HCT116 (cell line): ENCODE measurements at regions not wholly inside any gene's neighbourhood (a gene's known extent, or its start where the extent isn't known, plus 50 kb on each side); places are given as distances from the start of the nearest gene placed in this dataset.

Source experiments
- ATAC-seq: fragments of 200-7000 bp; cut with Tn5 transposase; 2 replicates; pipeline ENCODE4 v1.9.1; 2020; ENCODE audit warnings: mild to moderate bottlenecking, moderate library complexity
- BruUV-seq: library from RNA; stranded (reverse); fragments of 400-500 nt; replicated peaks from 2 replicates; lab custom pipeline; 2021; lab: Mats Ljungman, UMichigan
- CTCF ChIA-PET: fragments of 300-600 bp; sonication (Branson Sonifier 250); formaldehyde crosslinking; loops from one replicate; lab custom pipeline; 2021; ENCODE audit warnings: antibody characterized with exemption; lab: Charles Lee
- POLR2A ChIA-PET: fragments of 300-600, 350-600 bp; sonication (Branson Sonifier 250); formaldehyde crosslinking; loops from one replicate; lab custom pipeline; 2021; ENCODE audit warnings: antibody characterized with exemption; lab: Charles Lee
- RAD21 ChIA-PET, 2 experiments: fragments of 300-600 bp; sonication (Branson Sonifier 250); formaldehyde crosslinking; loops; one replicate each; lab custom pipeline; 2023; ENCODE audit warnings: low total read pairs in 2 of 2; ENCODE audit not compliant: uncharacterized antibody in 2 of 2, unreplicated experiment in 2 of 2, low non-redundant PET in 1 of 2; lab: Charles Lee
- DNase-seq: peaks from one replicate; pipeline ENCODE4 v3.0.0-alpha.2; 2010; ENCODE audit warnings: low read depth, low spot score
- H2AFZ ChIP-seq: fragments of 200-600 bp; shearing (Covaris generic), sonication (generic); 2 replicates; pipeline ENCODE4 v1.6.1; 2017; ENCODE audit warnings: low read depth, mixed run types, mixed read lengths, antibody characterized with exemption, low read length; ENCODE audit not compliant: poor library complexity, severe bottlenecking
- H3K27ac ChIP-seq: 2 replicates; pipeline ENCODE4 v1.5.1; 2012; ENCODE audit warnings: low read depth, low read length
- H3K27me3 ChIP-seq: fragments of 200-600 bp; sonication (generic); 2 replicates; pipeline ENCODE4 v1.6.1; 2016; ENCODE audit warnings: mixed run types, low read length, mixed read lengths; ENCODE audit not compliant: insufficient read depth
- H3K36me3 ChIP-seq, 2 experiments: fragments of 200-500 bp in 1 of 2; fragments of 200-600 bp in 1 of 2; sonication (Bioruptor generic) in 1 of 2; sonication (generic) in 1 of 2; 2 replicates each; pipeline versions ENCODE4 v1.5.1 to v1.6.1; 2014 to 2016; ENCODE audit warnings: low read length in 2 of 2, inconsistent platforms in 1 of 2, mixed read lengths in 1 of 2, mixed run types in 1 of 2; ENCODE audit not compliant: insufficient read depth in 2 of 2, control insufficient read depth in 1 of 2
- H3K4me1 ChIP-seq, 2 experiments: fragments of 200-600 bp in 1 of 2; sonication (generic) in 1 of 2; 2 replicates each; pipeline versions ENCODE4 v1.5.1 to v1.6.1; 2012 to 2017; ENCODE audit warnings: low read length in 2 of 2, inconsistent platforms in 1 of 2, mild to moderate bottlenecking in 1 of 2, mixed read lengths in 1 of 2, mixed run types in 1 of 2, moderate library complexity in 1 of 2; ENCODE audit not compliant: insufficient read depth in 2 of 2, control insufficient read depth in 1 of 2
- H3K4me2 ChIP-seq: fragments of 200-600 bp; sonication (generic); 2 replicates; pipeline ENCODE4 v1.6.1; 2017; ENCODE audit warnings: mixed run types, low read length, mixed read lengths
- H3K4me3 ChIP-seq, 2 experiments: fragments of 200-600 bp in 1 of 2; sonication (generic) in 1 of 2; replicated peaks in 1 of 2; 2 replicates each; pipeline ENCODE4 v1.5.1; 2011 to 2016; ENCODE audit warnings: low read length in 2 of 2, control low read depth in 1 of 2, low read depth in 1 of 2, mild to moderate bottlenecking in 1 of 2, mixed read lengths in 1 of 2, mixed run types in 1 of 2
- H3K79me2 ChIP-seq: fragments of 200-600 bp; sonication (generic); 2 replicates; pipeline ENCODE4 v1.6.1; 2017; ENCODE audit warnings: mild to moderate bottlenecking, mixed run types, low read length, moderate library complexity, mixed read lengths; ENCODE audit not compliant: insufficient read depth
- H3K9ac ChIP-seq: fragments of 200-600 bp; sonication (generic); 2 replicates; pipeline ENCODE4 v1.6.1; 2016; ENCODE audit warnings: low read length, mixed read lengths
- H3K9me2 ChIP-seq: fragments of 200-600 bp; sonication (generic), shearing (Covaris generic); 2 replicates; pipeline ENCODE4 v1.6.1; 2017; ENCODE audit warnings: mixed run types, mild to moderate bottlenecking, moderate library complexity; ENCODE audit not compliant: insufficient read depth
- H3K9me3 ChIP-seq, 2 experiments: fragments of 200-500 bp in 1 of 2; fragments of 200-600 bp in 1 of 2; sonication (Bioruptor generic) in 1 of 2; sonication (generic) in 1 of 2; 2 replicates each; pipeline ENCODE4 v1.6.1; 2014 to 2017; ENCODE audit warnings: low read length in 2 of 2, mixed read lengths in 2 of 2, inconsistent platforms in 1 of 2, low read depth in 1 of 2, mild to moderate bottlenecking in 1 of 2, mixed run types in 1 of 2, moderate library complexity in 1 of 2; ENCODE audit not compliant: control insufficient read depth in 1 of 2, insufficient read depth in 1 of 2
- H4K20me1 ChIP-seq: fragments of 200-600 bp; sonication (generic), shearing (Covaris generic); 2 replicates; pipeline ENCODE4 v1.6.1; 2017; ENCODE audit warnings: mixed run types, mild to moderate bottlenecking, moderate library complexity; ENCODE audit not compliant: insufficient read depth
- CTCF ChIP-seq, 3 experiments: fragments of 200-600 bp in 1 of 3; sonication (generic) in 1 of 3; IDR thresholded peaks in 2 of 3; conservative IDR thresholded peaks in 1 of 3; 2 replicates each; pipeline ENCODE4 v1.5.1; 2012 to 2017; ENCODE audit warnings: low read depth in 2 of 3, low read length in 2 of 3, antibody characterized with exemption in 1 of 3, borderline replicate concordance in 1 of 3, control low read depth in 1 of 3, mild to moderate bottlenecking in 1 of 3, mixed read lengths in 1 of 3, mixed run types in 1 of 3, moderate library complexity in 1 of 3; ENCODE audit not compliant: insufficient read depth in 1 of 3
- ELF1 ChIP-seq: IDR thresholded peaks from 2 replicates; pipeline ENCODE4 v1.6.1; 2012; ENCODE audit warnings: low read depth, borderline replicate concordance
- EZH2phosphoT487 ChIP-seq: fragments of 200-600 bp; IDR thresholded peaks from 2 replicates; pipeline ENCODE4 v1.6.1; 2018; ENCODE audit warnings: antibody characterized with exemption, borderline replicate concordance
- JUND ChIP-seq: IDR thresholded peaks from 2 replicates; pipeline ENCODE4 v1.6.1; 2012
- MAX ChIP-seq: IDR thresholded peaks from 2 replicates; pipeline ENCODE4 v1.6.1; 2012
- POLR2A ChIP-seq: IDR thresholded peaks from 2 replicates; pipeline ENCODE4 v1.7.0; 2011; ENCODE audit warnings: borderline replicate concordance; ENCODE audit not compliant: insufficient read depth, insufficient read length; ENCODE audit errors: extremely low read depth
- POLR2AphosphoS5 ChIP-seq: IDR thresholded peaks from 2 replicates; pipeline ENCODE4 v1.6.1; 2011; ENCODE audit warnings: mild to moderate bottlenecking, low read depth, low read length, moderate library complexity
- TCF7L2 ChIP-seq: IDR thresholded peaks from 2 replicates; pipeline ENCODE4 v1.7.0; 2011; ENCODE audit warnings: borderline replicate concordance, inconsistent platforms; ENCODE audit not compliant: insufficient read depth, insufficient read length; ENCODE audit errors: extremely low read depth
- ZFX ChIP-seq: fragments of 450-650 bp; IDR thresholded peaks from 2 replicates; pipeline ENCODE4 v1.6.1; 2017
- ZNF274 ChIP-seq: fragments of 200-500 bp; sonication (Bioruptor generic); IDR thresholded peaks from 2 replicates; pipeline ENCODE4 v1.6.1; 2014; ENCODE audit warnings: mild to moderate bottlenecking, low read depth, low read length, inconsistent platforms
- intact Hi-C: fragments of 100-400 bp; cut with micrococcal nuclease; formaldehyde crosslinking; loops from 2 replicates; pipeline ENCODE4 v1.10.0; 2022

GRCh38 chr5:120080781-120081180, 383.3 kb upstream of the PRR16 start (continued):
- no peak for TF ChIP-seq POLR2A
- TF ChIP-seq TCF7L2 = no peak
- no peak for TF ChIP-seq ZNF274
- TF ChIP-seq JUND = no peak
- TF ChIP-seq POLR2AphosphoS5 = no peak
- no peak for TF ChIP-seq ELF1
- TF ChIP-seq EZH2phosphoT487 = no peak
- TF ChIP-seq ZFX = no peak

GRCh38 chr5:120082316-120083068, 381.6 kb upstream of the PRR16 start:
- ChIA-PET RAD21 (no interaction called here), POLR2A (no interaction called here), CTCF (no interaction called here)
- H3K4me2 ChIP-seq = no peak overlapping the region
- no peak overlapping the region for H3K27ac ChIP-seq
- no peaks in the 10 kb centered on the region for H3K9me3 ChIP-seq
- ATAC-seq (peak; percentile 55; the same call in 1 of the 2 replicates), DNase-seq (no peak)
- intact Hi-C loops = no loop called here
- no peaks in the 10 kb centered on the region for H4K20me1 ChIP-seq
- no peaks in the 10 kb centered on the region for H3K27me3 ChIP-seq
- no peak overlapping the region for H3K4me3 ChIP-seq
- no peaks in the 10 kb centered on the region for H3K79me2 ChIP-seq
- no peak overlapping the region for H2AFZ ChIP-seq
- no TSS peak for BruUV-seq
- H3K9ac ChIP-seq = no peak overlapping the region
- H3K9me2 ChIP-seq = no peaks in the 10 kb centered on the region
- TF ChIP-seq CTCF (IDR thresholded peaks at IDR 0.05 in 2 of 3, conservative IDR thresholded peaks at IDR 0.05 in 1 of 3; ENCODE audit: borderline replicate concordance in 1 of 3, insufficient read depth in 1 of 3, low read depth in 2 of 3, low read length in 2 of 3) (peak in 2 of 3 experiments; percentile 22 to 29; a peak in 2 of 6 replicates), MAX (no peak)
- no peaks in the 10 kb centered on the region for H3K36me3 ChIP-seq
- no peaks in the 10 kb centered on the region for H3K4me1 ChIP-seq
